GM12878 (cell line): ENCODE measurements at regions not wholly inside any gene's neighbourhood (a gene's known extent, or its start where the extent isn't known, plus 50 kb on each side); places are given as distances from the start of the nearest gene placed in this dataset.

Experiments
- WRNIP1 ChIP-seq: IDR thresholded peaks from 2 replicates; pipeline ENCODE4 v1.6.1; 2011; ENCODE audit warnings: low read depth, low read length, improper control_type of control experiment, borderline replicate concordance
- TF ChIP-seq, protein P1 (sequence below): fragments of 450-650 bp; IDR thresholded peaks from 2 replicates; pipeline ENCODE4 v1.6.1; 2018; ENCODE audit warnings: borderline replicate concordance, mild to moderate bottlenecking; ENCODE audit not compliant: partially characterized antibody
- TF ChIP-seq, protein P2 (sequence below): fragments of 450-650 bp; IDR thresholded peaks from 2 replicates; pipeline ENCODE4 v1.6.1; 2017; ENCODE audit warnings: mild to moderate bottlenecking, low read depth, inconsistent platforms; ENCODE audit not compliant: poor library complexity, severe bottlenecking
- TF ChIP-seq, protein P3 (sequence below): fragments of 150-350 bp; IDR thresholded peaks from 2 replicates; pipeline ENCODE4 v1.6.1; 2016; ENCODE audit warnings: low read depth, low read length

DNA sequence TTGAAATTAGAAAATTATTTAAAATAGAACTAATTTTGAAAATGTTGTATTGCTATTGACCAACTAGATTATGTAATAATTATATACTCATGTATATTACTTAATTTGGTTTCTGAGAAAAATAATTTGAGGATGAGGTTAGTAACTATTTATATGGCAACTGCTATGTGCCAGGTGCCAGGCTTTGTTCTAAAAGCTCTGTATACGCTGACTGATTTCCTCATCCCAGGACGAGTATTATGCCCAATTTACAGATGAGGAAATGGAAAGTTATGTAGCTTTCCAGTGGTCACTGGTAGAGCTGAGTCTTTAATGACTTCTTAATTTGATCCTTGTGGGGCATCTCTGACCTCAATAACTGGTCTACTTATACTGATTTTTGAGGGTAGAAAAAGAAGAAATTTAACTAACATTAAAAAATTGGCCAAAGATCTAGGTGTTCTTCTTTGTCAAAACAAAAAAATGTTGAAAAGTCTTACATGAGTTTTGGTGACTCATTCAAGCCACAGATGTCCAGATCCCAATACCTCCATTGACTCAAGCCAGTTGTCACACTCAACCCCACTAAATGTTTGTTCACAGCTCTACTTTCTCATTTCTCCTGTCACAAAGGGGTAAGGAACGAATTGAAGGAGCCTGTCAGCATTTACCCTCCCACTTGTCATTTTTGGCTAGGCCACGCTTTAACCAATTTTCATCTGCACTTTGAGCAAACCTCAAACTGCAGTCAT is 228.1 kb upstream of the MEF2C start (continued):
- TF ChIP-seq, protein P1, sequence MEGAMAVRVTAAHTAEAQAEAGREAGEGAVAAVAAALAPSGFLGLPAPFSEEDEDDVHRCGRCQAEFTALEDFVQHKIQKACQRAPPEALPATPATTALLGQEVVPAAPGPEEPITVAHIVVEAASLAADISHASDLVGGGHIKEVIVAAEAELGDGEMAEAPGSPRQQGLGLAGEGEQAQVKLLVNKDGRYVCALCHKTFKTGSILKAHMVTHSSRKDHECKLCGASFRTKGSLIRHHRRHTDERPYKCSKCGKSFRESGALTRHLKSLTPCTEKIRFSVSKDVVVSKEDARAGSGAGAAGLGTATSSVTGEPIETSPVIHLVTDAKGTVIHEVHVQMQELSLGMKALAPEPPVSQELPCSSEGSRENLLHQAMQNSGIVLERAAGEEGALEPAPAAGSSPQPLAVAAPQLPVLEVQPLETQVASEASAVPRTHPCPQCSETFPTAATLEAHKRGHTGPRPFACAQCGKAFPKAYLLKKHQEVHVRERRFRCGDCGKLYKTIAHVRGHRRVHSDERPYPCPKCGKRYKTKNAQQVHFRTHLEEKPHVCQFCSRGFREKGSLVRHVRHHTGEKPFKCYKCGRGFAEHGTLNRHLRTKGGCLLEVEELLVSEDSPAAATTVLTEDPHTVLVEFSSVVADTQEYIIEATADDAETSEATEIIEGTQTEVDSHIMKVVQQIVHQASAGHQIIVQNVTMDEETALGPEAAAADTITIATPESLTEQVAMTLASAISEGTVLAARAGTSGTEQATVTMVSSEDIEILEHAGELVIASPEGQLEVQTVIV = no peak
- TF ChIP-seq, protein P2, sequence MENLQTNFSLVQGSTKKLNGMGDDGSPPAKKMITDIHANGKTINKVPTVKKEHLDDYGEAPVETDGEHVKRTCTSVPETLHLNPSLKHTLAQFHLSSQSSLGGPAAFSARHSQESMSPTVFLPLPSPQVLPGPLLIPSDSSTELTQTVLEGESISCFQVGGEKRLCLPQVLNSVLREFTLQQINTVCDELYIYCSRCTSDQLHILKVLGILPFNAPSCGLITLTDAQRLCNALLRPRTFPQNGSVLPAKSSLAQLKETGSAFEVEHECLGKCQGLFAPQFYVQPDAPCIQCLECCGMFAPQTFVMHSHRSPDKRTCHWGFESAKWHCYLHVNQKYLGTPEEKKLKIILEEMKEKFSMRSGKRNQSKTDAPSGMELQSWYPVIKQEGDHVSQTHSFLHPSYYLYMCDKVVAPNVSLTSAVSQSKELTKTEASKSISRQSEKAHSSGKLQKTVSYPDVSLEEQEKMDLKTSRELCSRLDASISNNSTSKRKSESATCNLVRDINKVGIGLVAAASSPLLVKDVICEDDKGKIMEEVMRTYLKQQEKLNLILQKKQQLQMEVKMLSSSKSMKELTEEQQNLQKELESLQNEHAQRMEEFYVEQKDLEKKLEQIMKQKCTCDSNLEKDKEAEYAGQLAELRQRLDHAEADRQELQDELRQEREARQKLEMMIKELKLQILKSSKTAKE = no peak
- TF ChIP-seq WRNIP1 = no peak
- TF ChIP-seq, protein P3, sequence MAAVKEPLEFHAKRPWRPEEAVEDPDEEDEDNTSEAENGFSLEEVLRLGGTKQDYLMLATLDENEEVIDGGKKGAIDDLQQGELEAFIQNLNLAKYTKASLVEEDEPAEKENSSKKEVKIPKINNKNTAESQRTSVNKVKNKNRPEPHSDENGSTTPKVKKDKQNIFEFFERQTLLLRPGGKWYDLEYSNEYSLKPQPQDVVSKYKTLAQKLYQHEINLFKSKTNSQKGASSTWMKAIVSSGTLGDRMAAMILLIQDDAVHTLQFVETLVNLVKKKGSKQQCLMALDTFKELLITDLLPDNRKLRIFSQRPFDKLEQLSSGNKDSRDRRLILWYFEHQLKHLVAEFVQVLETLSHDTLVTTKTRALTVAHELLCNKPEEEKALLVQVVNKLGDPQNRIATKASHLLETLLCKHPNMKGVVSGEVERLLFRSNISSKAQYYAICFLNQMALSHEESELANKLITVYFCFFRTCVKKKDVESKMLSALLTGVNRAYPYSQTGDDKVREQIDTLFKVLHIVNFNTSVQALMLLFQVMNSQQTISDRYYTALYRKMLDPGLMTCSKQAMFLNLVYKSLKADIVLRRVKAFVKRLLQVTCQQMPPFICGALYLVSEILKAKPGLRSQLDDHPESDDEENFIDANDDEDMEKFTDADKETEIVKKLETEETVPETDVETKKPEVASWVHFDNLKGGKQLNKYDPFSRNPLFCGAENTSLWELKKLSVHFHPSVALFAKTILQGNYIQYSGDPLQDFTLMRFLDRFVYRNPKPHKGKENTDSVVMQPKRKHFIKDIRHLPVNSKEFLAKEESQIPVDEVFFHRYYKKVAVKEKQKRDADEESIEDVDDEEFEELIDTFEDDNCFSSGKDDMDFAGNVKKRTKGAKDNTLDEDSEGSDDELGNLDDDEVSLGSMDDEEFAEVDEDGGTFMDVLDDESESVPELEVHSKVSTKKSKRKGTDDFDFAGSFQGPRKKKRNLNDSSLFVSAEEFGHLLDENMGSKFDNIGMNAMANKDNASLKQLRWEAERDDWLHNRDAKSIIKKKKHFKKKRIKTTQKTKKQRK = no peak
